Endothelial cell of umbilical vein (primary cell): ENCODE measurements at regions not wholly inside any gene's neighbourhood (a gene's known extent, or its start where the extent isn't known, plus 50 kb on each side); places are given as distances from the start of the nearest gene placed in this dataset.

Experiments
- BruUV-seq: library from RNA; stranded (reverse); fragments of 400-500 nt; replicated peaks from 2 replicates; lab custom pipeline; 2021; lab: Mats Ljungman, UMichigan
- CTCF ChIA-PET: fragments of 300-600, 350-600 bp; sonication (Branson Sonifier 250); formaldehyde crosslinking; loops from one replicate; lab custom pipeline; 2021; ENCODE audit warnings: antibody characterized with exemption, inconsistent platforms; lab: Charles Lee
- POLR2A ChIA-PET: fragments of 300-600, 350-600 bp; sonication (Branson Sonifier 250); formaldehyde crosslinking; loops from one replicate; lab custom pipeline; 2021; ENCODE audit warnings: antibody characterized with exemption, inconsistent platforms; lab: Charles Lee
- DNase-seq: peaks from one replicate; pipeline ENCODE4 v3.0.0-alpha.2; 2011; ENCODE audit warnings: low read depth, low spot score
- FAIRE-seq: peaks from 2 replicates; lab custom pipeline; 2011; peaks lifted over from hg19 to GRCh38; lab: Jason Lieb, UNC
- H2AFZ ChIP-seq: 2 replicates; pipeline ENCODE4 v1.6.0; 2012; ENCODE audit warnings: low read depth, low read length, control low read depth, inconsistent platforms
- H3K27ac ChIP-seq: 2 replicates; pipeline ENCODE4 v1.5.1; 2011; ENCODE audit warnings: low read depth, mild to moderate bottlenecking, control low read depth, low read length, moderate library complexity; ENCODE audit not compliant: insufficient read depth
- H3K27me3 ChIP-seq, 2 experiments: 2 replicates each; pipeline versions ENCODE4 v1.6.0 to v1.6.1; 2011; ENCODE audit warnings: low read length in 2 of 2, mixed read lengths in 1 of 2; ENCODE audit not compliant: control insufficient read depth in 2 of 2, insufficient read depth in 2 of 2
- H3K36me3 ChIP-seq, 2 experiments: 2 replicates in 1 of 2; 3 replicates in 1 of 2; pipeline ENCODE4 v1.5.1; 2011; ENCODE audit warnings: low read length in 2 of 2, mild to moderate bottlenecking in 1 of 2, moderate library complexity in 1 of 2; ENCODE audit not compliant: control insufficient read depth in 2 of 2, insufficient read depth in 2 of 2; ENCODE audit errors: extremely low read depth in 1 of 2
- H3K4me1 ChIP-seq: 3 replicates; pipeline ENCODE4 v1.5.1; 2011; ENCODE audit warnings: mild to moderate bottlenecking, low read length; ENCODE audit not compliant: control insufficient read depth, insufficient read depth; ENCODE audit errors: extremely low read depth
- H3K4me2 ChIP-seq: 2 replicates; pipeline ENCODE4 v1.6.1; 2011; ENCODE audit warnings: low read length, control low read depth, mixed read lengths; ENCODE audit not compliant: insufficient read depth
- H3K4me3 ChIP-seq, 3 experiments: fragments of 200-600 bp in 1 of 3; sonication (generic), shearing (Covaris generic) in 1 of 3; replicated peaks in 1 of 3; 2 replicates each; pipeline ENCODE4 v1.5.1; 2011 to 2016; ENCODE audit warnings: control low read depth in 3 of 3, low read length in 3 of 3, mild to moderate bottlenecking in 2 of 3, inconsistent platforms in 1 of 3, low read depth in 1 of 3, moderate library complexity in 1 of 3; ENCODE audit not compliant: insufficient read depth in 1 of 3
- H3K79me2 ChIP-seq: 2 replicates; pipeline ENCODE4 v1.6.0; 2012; ENCODE audit warnings: low read length, inconsistent platforms; ENCODE audit not compliant: control insufficient read depth, insufficient read depth
- H3K9ac ChIP-seq: replicated peaks from 2 replicates; pipeline ENCODE3; 2011; ENCODE audit warnings: low read length, control low read depth; ENCODE audit not compliant: insufficient read depth; ENCODE audit errors: extremely low read depth
- H3K9me1 ChIP-seq: replicated peaks from 3 replicates; pipeline ENCODE4 v1.6.0; 2011; ENCODE audit warnings: mild to moderate bottlenecking, low read length; ENCODE audit not compliant: control insufficient read depth, insufficient read depth; ENCODE audit errors: extremely low read depth
- H3K9me3 ChIP-seq: replicated peaks from 2 replicates; pipeline ENCODE4 v1.5.1; 2012; ENCODE audit warnings: low read length, inconsistent platforms; ENCODE audit not compliant: control insufficient read depth, insufficient read depth
- H4K20me1 ChIP-seq: replicated peaks from 2 replicates; pipeline ENCODE3; 2011; ENCODE audit warnings: mild to moderate bottlenecking, low read length; ENCODE audit not compliant: control insufficient read depth, insufficient read depth; ENCODE audit errors: extremely low read depth
- EZH2 ChIP-seq: IDR thresholded peaks from 2 replicates; pipeline ENCODE4 v1.6.1; 2012; ENCODE audit warnings: borderline replicate concordance, low read depth, mild to moderate bottlenecking, moderate library complexity, low read length, inconsistent platforms; ENCODE audit not compliant: severe bottlenecking
- FOS ChIP-seq: IDR thresholded peaks from 2 replicates; pipeline ENCODE4 v1.6.1; 2011; ENCODE audit warnings: mild to moderate bottlenecking, low read length, moderate library complexity, borderline replicate concordance; ENCODE audit not compliant: insufficient read depth
- GATA2 ChIP-seq: IDR thresholded peaks from 2 replicates; pipeline ENCODE4 v1.7.0; 2011; ENCODE audit warnings: low read depth, mild to moderate bottlenecking, moderate library complexity, mixed read lengths, low read length; ENCODE audit not compliant: insufficient read length, insufficient read depth
- JUN ChIP-seq: IDR thresholded peaks from 2 replicates; pipeline ENCODE4 v1.6.1; 2011; ENCODE audit warnings: borderline replicate concordance, low read depth; ENCODE audit not compliant: insufficient read length, insufficient read depth
- MYC ChIP-seq: IDR thresholded peaks from one replicate; pipeline ENCODE4 v1.6.1; 2011; ENCODE audit warnings: mild to moderate bottlenecking, low read depth, low read length
- POLR2A ChIP-seq: IDR thresholded peaks from 2 replicates; pipeline ENCODE4 v1.6.1; 2012; ENCODE audit warnings: low read depth, mild to moderate bottlenecking, control low read depth, low read length
- POLR2AphosphoS5 ChIP-seq: IDR thresholded peaks from 2 replicates; pipeline ENCODE4 v1.6.1; 2012; ENCODE audit warnings: low read depth, mild to moderate bottlenecking, control low read depth, low read length, moderate library complexity; ENCODE audit not compliant: insufficient read depth
- dilution Hi-C: fragments of 300-500 bp; cut with MboI; formaldehyde crosslinking; loops from one replicate; pipeline ENCODE4 v1.15.0; 2019; ENCODE audit warnings: low sequenced_read_pairs; ENCODE audit not compliant: extremely low pct_ligation_motif_present
- intact Hi-C: fragments of 100-400 bp; cut with micrococcal nuclease; formaldehyde crosslinking; loops from one replicate; pipeline ENCODE4 v1.10.0; 2022
- TF ChIP-seq, protein P1 (sequence below), 2 donors: IDR thresholded peaks; 1 replicate in 1 of 2; 2 replicates in 1 of 2; pipeline ENCODE4 v1.5.1; 2011; ENCODE audit warnings: low read length in 2 of 2, mild to moderate bottlenecking in 2 of 2, moderate library complexity in 2 of 2, control low read depth in 1 of 2, inconsistent platforms in 1 of 2, low read depth in 1 of 2; ENCODE audit not compliant: insufficient read depth in 1 of 2; ENCODE audit errors: extremely low read depth in 1 of 2
- TF ChIP-seq, protein P2 (sequence below): IDR thresholded peaks from 2 replicates; pipeline ENCODE4 v1.6.1; 2011; ENCODE audit not compliant: insufficient read depth, insufficient read length

DNA sequence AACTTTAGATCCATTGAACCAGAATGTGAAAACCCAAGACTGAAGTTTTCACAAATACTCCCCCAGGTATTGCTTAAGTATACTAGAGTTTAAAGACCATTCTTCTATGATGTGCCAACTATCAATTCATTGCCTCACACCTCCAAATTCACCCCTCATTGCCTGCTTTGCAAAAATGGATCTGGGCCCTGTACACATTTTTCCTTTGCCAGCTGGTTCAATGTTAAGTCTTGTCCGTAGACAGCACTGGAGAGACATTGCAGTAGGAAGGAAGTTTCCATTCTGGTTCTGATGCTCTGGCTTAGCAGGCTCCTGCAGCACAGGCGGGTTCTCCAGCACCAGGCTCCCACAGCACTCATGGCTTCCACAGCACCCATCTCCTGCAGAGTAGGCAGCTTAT, 130.0 kb downstream of the PROX1 start:
- Histone ChIP-seq H3K27me3 (no peaks in the 10 kb centered on the region), H2AFZ (no peak overlapping the region), H4K20me1 (no peaks in the 10 kb centered on the region), H3K9me1 (no peaks in the 10 kb centered on the region), H3K4me1 (peaks cover 16% of the 10 kb centered on the region), H3K79me2 (no peaks in the 10 kb centered on the region), H3K4me2 (no peak overlapping the region), H3K4me3 (no peak overlapping the region), H3K27ac (no peak overlapping the region), H3K36me3 (no peaks in the 10 kb centered on the region), H3K9ac (no peak overlapping the region), H3K9me3 (peaks cover 2% of the 10 kb centered on the region)
- TF ChIP-seq, protein P1, sequence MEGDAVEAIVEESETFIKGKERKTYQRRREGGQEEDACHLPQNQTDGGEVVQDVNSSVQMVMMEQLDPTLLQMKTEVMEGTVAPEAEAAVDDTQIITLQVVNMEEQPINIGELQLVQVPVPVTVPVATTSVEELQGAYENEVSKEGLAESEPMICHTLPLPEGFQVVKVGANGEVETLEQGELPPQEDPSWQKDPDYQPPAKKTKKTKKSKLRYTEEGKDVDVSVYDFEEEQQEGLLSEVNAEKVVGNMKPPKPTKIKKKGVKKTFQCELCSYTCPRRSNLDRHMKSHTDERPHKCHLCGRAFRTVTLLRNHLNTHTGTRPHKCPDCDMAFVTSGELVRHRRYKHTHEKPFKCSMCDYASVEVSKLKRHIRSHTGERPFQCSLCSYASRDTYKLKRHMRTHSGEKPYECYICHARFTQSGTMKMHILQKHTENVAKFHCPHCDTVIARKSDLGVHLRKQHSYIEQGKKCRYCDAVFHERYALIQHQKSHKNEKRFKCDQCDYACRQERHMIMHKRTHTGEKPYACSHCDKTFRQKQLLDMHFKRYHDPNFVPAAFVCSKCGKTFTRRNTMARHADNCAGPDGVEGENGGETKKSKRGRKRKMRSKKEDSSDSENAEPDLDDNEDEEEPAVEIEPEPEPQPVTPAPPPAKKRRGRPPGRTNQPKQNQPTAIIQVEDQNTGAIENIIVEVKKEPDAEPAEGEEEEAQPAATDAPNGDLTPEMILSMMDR (IDR thresholded peaks at IDR 0.05; ENCODE audit: extremely low read depth in 1 of 2, insufficient read depth in 1 of 2, low read depth in 1 of 2, low read length in 2 of 2) = no peak
- TF ChIP-seq GATA2 (no peak), POLR2A (no peak), EZH2 (no peak), POLR2AphosphoS5 (no peak), FOS (no peak), JUN (no peak), MYC (no peak)
- TF ChIP-seq, protein P2, sequence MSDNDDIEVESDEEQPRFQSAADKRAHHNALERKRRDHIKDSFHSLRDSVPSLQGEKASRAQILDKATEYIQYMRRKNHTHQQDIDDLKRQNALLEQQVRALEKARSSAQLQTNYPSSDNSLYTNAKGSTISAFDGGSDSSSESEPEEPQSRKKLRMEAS = no peak
- intact Hi-C loops (no loop called here), dilution Hi-C loops (no loop called here)
- ChIA-PET CTCF (no interaction called here), POLR2A (interaction anchor here (0.8 kb wide), 1 partner anchor 130 kb away, joined by 5 read pairs; the partner anchor contains the start of gene PROX1)
- FAIRE-seq (no peak), DNase-seq (no peak)
- no TSS peak for BruUV-seq
